Endodermal cell (in vitro differentiated cells): ENCODE measurements at regions not wholly inside any gene's neighbourhood (a gene's known extent, or its start where the extent isn't known, plus 50 kb on each side); places are given as distances from the start of the nearest gene placed in this dataset.

Source experiments
- DNase-seq: peaks from one replicate; pipeline ENCODE4 v3.0.0-alpha.2; 2017
- H3K27ac ChIP-seq: 2 replicates; pipeline ENCODE4 v1.5.1; 2013; ENCODE audit warnings: mild to moderate bottlenecking, low read depth, low read length, moderate library complexity
- H3K27me3 ChIP-seq: 2 replicates; pipeline ENCODE4 v1.6.1; 2013; ENCODE audit warnings: mild to moderate bottlenecking, low read length, moderate library complexity; ENCODE audit not compliant: insufficient read depth, control insufficient read depth, poor library complexity, severe bottlenecking
- H3K36me3 ChIP-seq: 2 replicates; pipeline ENCODE4 v1.7.0; 2013; ENCODE audit warnings: mild to moderate bottlenecking, low read length, moderate library complexity; ENCODE audit not compliant: control insufficient read depth, insufficient read depth
- H3K4me1 ChIP-seq: one replicate; pipeline ENCODE4 v1.7.0; 2013; ENCODE audit warnings: low read length; ENCODE audit not compliant: control insufficient read depth, insufficient read depth
- H3K4me3 ChIP-seq: 2 replicates; pipeline ENCODE4 v1.5.1; 2013; ENCODE audit warnings: mild to moderate bottlenecking, low read length, moderate library complexity
- H3K9ac ChIP-seq: 2 replicates; pipeline ENCODE4 v1.6.1; 2013; ENCODE audit warnings: mild to moderate bottlenecking, low read length, moderate library complexity; ENCODE audit not compliant: poor library complexity, severe bottlenecking; ENCODE audit errors: extremely low read depth
- H3K9me3 ChIP-seq: 2 replicates; pipeline ENCODE4 v1.6.1; 2013; ENCODE audit warnings: mild to moderate bottlenecking, low read length, moderate library complexity; ENCODE audit not compliant: control insufficient read depth
- H3K27ac Mint-ChIP-seq: 2 replicates; pipeline ENCODE4 v1.8.0; 2020; ENCODE audit warnings: mixed read lengths
- H3K27me3 Mint-ChIP-seq: 2 replicates; pipeline ENCODE4 v1.8.0; 2021; ENCODE audit warnings: mild to moderate bottlenecking, mixed read lengths; ENCODE audit not compliant: insufficient read depth
- H3K36me3 Mint-ChIP-seq: 2 replicates; pipeline ENCODE4 v1.8.0; 2020; ENCODE audit warnings: low read depth, mixed read lengths
- H3K4me1 Mint-ChIP-seq: 2 replicates; pipeline ENCODE4 v1.8.0; 2020; ENCODE audit warnings: mixed read lengths
- H3K4me3 Mint-ChIP-seq: 2 replicates; pipeline ENCODE4 v1.8.0; 2020; ENCODE audit warnings: mild to moderate bottlenecking, moderate library complexity, mixed read lengths
- H3K9me3 Mint-ChIP-seq: 2 replicates; pipeline ENCODE4 v1.8.0; 2020; ENCODE audit warnings: mild to moderate bottlenecking, mixed read lengths
- WGBS, 2 experiments: methylation state at CpG; one replicate each; pipeline versions ENCODE4 v1.1.5 to v1.1.7; 2013; ENCODE audit warnings: missing lambda C conversion rate in 2 of 2, mixed read lengths in 1 of 2; ENCODE audit not compliant: insufficient coverage in 1 of 2, insufficient read length in 1 of 2; 5-methylcytosine and 5-hydroxymethylcytosine counted together
- TF ChIP-seq, protein P1 (sequence below): fragments of 200-600 bp; sonication (generic); conservative IDR thresholded peaks from 2 replicates; pipeline ENCODE4 v1.5.0; 2021; ENCODE audit warnings: antibody characterized with exemption, mild to moderate bottlenecking

DNA sequence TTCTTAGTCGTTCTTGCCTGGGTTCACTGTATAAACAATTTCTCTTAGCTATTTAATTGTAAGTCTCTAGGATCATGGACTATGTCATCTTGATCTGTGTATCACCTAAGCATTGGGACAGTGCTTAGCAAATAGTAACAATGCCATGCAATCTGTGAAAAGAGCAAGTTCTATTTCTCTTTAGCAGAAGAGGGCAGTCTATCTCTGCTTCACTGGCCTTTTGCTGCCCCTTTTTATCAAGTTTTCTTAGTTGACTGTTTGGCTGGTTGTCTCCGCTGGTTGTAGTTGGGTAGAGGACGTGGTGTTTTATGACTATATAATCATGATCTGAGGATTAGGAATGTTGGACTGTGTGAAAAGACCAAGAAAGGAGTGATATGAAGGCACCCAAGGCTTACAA, 315.0 kb downstream of the JRKL start:
- Histone ChIP-seq H3K4me3 (no peak overlapping the region), H3K27me3 (no peaks in the 10 kb centered on the region), H3K9me3 (no peaks in the 10 kb centered on the region), H3K9ac (no peak overlapping the region), H3K4me1 (no peaks in the 10 kb centered on the region), H3K36me3 (no peaks in the 10 kb centered on the region), H3K27ac (no peak overlapping the region)
- Mint-ChIP-seq H3K36me3 (peaks cover 4% of the 10 kb centered on the region), H3K27me3 (no peaks in the 10 kb centered on the region), H3K4me3 (no peak overlapping the region), H3K4me1 (peaks cover 15% of the 10 kb centered on the region), H3K9me3 (no peaks in the 10 kb centered on the region), H3K27ac (no peak overlapping the region)
- 85% methylated on average over 3 of the region's 3 CpGs; no CpG with 5 or more reads in 1 of the 2 experiments for WGBS, 2 experiments
- no peak for DNase-seq
- TF ChIP-seq, protein P1, sequence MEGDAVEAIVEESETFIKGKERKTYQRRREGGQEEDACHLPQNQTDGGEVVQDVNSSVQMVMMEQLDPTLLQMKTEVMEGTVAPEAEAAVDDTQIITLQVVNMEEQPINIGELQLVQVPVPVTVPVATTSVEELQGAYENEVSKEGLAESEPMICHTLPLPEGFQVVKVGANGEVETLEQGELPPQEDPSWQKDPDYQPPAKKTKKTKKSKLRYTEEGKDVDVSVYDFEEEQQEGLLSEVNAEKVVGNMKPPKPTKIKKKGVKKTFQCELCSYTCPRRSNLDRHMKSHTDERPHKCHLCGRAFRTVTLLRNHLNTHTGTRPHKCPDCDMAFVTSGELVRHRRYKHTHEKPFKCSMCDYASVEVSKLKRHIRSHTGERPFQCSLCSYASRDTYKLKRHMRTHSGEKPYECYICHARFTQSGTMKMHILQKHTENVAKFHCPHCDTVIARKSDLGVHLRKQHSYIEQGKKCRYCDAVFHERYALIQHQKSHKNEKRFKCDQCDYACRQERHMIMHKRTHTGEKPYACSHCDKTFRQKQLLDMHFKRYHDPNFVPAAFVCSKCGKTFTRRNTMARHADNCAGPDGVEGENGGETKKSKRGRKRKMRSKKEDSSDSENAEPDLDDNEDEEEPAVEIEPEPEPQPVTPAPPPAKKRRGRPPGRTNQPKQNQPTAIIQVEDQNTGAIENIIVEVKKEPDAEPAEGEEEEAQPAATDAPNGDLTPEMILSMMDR: peak; percentile 62

DNA sequence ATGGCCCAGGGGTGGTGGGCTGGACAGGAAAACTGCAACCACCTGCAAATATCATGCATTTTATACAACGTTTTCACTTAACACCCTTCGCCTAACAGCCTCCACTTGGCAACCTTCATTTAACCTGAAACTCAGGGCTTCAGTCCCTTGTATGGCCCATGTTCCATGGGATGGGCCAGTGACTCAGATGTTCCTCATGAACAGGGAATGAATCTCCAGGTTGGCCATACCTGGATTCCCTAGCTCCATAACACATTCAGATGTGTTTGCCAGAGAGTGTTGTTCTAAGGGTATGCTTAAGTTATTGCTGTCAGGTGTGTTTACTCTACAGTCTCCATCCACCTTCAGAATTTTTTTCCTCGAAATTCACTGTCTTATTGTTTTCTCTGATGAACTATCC, 316.9 kb downstream of the JRKL start:
- no peak for DNase-seq
- H3K27me3 ChIP-seq: no peaks in the 10 kb centered on the region
- H3K9ac ChIP-seq: no peak overlapping the region
- Mint-ChIP-seq H3K27me3 (no peaks in the 10 kb centered on the region), H3K36me3 (peaks cover 6% of the 10 kb centered on the region), H3K27ac (no peak overlapping the region), H3K4me1 (peaks cover 8% of the 10 kb centered on the region), H3K9me3 (no peaks in the 10 kb centered on the region), H3K4me3 (no peak overlapping the region)
- WGBS, 2 experiments: 90 to 95% methylated on average over 2 to 3 of the region's 3 CpGs
- H3K4me3 ChIP-seq: no peak overlapping the region
- peaks cover 7% of the 10 kb centered on the region for H3K36me3 ChIP-seq
- no peaks in the 10 kb centered on the region for H3K4me1 ChIP-seq
- TF ChIP-seq, protein P1: no peak
- no peak overlapping the region for H3K27ac ChIP-seq
- H3K9me3 ChIP-seq: peaks cover 11% of the 10 kb centered on the region

DNA sequence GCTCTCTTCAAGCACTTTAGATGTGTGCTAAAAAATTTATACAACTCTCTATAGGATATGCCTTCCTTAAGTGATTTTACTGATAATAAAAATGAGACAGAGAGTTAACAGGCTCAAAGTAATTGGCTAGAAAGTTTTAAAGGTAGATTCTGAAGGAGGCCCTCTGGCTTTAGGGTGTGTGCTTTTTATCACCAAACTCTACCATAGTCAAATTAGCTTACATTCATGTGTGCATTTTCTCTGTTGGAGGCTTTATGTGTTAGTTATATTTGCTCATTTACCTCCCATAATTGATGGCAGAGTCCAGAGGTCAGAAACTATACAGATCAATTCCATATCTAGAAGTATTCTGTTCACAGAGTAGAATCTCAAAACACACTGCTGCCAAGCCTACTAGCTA, 317.5 kb downstream of the JRKL start:
- Mint-ChIP-seq H3K4me1 (peaks cover 7% of the 10 kb centered on the region), H3K9me3 (no peaks in the 10 kb centered on the region), H3K4me3 (no peak overlapping the region), H3K27me3 (no peaks in the 10 kb centered on the region), H3K27ac (no peak overlapping the region), H3K36me3 (peaks cover 6% of the 10 kb centered on the region)
- no peak overlapping the region for H3K9ac ChIP-seq
- H3K4me1 ChIP-seq: no peaks in the 10 kb centered on the region
- H3K36me3 ChIP-seq: peaks cover 7% of the 10 kb centered on the region
- peaks cover 11% of the 10 kb centered on the region for H3K9me3 ChIP-seq
- no peaks in the 10 kb centered on the region for H3K27me3 ChIP-seq
- no peak for DNase-seq
- no peak overlapping the region for H3K4me3 ChIP-seq
- TF ChIP-seq, protein P1: no peak
- H3K27ac ChIP-seq: no peak overlapping the region
